Fibroblast of skin of left quadriceps (primary cell): ENCODE measurements at regions not wholly inside any gene's neighbourhood (a gene's known extent, or its start where the extent isn't known, plus 50 kb on each side); places are given as distances from the start of the nearest gene placed in this dataset.
A peak's percentile ranks its signal among the peaks of the same experiment; 100 is the strongest.
"Not testable (repeated sequence)": the region's sequence is repeated elsewhere in the genome, so short reads cannot be mapped to it uniquely, and the experiment has no call there.

ENCODE experiments used
- DNase-seq, 2 experiments: peaks; one replicate each; pipeline ENCODE4 v3.0.0-alpha.2; 2013; ENCODE audit warnings: low read depth in 2 of 2

DNA sequence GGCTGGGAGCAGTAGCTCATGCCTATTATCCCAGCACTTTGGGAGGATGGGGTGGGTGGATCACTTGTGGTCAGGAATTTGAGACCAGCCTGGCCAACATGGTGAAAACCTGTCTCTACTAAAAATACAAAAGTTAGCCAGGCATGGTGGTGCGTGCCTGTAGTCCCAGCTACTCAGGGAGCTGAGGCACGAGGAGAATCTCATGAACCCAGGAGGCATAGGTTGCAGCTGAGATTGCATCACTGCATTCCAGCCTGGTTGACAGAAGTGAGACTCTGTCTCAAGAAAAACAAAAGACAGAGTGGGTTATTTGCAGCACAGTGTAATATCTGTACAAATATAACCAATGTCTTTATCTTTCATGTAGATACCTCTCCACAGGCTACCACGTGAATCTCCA is 606.2 kb upstream of the CITED2 start:
- peak in 1 of 2 experiments; percentile 45 for DNase-seq

DNA sequence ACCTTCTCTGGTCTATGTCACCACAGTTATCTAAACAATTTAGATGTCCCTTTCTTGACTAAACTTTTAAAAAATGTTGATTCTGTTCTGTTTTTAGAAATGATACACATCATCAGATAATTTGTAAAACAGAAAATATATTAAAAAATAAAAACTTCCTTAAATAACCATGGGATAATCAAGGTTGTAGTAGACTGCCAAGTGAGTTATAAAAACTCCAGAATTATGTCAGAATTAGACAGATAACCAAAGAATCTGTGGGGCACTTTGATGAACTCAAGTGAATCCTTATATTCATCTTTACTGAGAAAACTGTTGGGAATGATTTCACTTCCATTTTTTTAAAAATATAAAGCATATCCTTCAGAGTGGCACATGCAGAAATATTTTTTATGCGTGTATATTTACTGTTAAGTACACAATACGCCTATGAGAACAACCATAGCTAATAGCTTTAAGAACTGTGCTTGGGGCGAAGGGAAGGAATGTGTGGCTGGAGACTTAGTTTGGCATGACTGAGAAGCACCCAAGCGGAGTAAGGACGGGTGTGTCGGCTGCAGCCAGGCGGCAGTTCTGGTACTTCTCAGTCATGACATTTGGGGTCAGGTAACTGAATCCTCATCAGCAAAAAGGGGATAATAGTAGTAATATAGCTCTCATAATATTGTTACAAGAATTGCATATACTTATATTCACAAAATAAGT is 604.7 kb upstream of the CITED2 start:
- no peak for DNase-seq

DNA sequence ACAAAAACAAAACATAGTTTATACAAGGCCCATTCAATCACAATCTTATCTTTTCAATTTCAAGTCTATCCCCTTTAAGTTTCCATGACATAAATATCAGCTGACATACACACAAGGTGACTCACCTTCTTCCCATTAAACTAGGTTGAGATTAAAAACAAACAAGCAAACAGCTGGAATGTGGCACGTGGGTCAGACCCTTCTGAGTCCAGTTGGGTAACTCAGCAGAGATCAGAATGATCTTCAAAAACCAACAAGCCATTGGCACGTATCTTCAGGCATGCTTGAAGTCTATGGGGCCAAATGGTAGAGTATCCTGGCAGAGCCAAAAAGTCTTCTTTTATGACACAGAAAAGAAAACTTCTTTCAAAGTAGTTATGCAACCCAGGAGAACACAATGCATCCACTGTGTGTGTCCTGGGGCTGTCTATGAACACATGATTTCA is 603.5 kb upstream of the CITED2 start:
- DNase-seq, result no peak

DNA sequence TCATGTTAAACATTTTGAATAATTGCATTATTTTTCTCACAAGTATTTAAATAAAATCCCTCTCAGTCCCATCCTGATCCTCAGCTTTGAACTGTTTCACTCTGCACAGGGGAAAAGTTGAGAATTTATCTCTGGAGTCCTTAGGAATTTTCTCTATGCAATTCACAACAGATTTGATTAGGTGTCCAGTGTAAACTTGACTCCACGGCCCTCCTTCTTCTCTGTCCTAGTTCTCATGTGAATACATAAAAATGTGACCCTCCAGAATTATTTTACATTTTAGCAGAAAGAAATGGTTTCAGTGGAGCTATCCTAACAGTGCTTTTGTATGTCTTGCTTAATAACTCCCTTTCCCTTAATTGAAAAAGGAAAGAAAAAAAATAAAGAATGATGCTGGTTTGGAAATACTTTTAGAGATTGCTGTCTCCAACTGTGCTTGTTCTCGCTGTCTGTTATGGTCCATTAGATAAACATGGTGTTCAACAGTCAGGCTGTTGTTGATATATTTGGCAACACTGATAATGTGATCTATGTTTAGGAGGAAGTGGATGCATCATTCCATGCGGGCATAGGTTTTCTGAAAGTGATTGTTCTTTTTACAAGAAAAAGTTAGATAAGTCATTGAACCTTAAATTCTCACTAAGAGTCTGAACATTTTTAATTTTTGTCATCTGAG is 599.4 kb upstream of the CITED2 start:
- DNase-seq, result peak; percentile 37 to 40

DNA sequence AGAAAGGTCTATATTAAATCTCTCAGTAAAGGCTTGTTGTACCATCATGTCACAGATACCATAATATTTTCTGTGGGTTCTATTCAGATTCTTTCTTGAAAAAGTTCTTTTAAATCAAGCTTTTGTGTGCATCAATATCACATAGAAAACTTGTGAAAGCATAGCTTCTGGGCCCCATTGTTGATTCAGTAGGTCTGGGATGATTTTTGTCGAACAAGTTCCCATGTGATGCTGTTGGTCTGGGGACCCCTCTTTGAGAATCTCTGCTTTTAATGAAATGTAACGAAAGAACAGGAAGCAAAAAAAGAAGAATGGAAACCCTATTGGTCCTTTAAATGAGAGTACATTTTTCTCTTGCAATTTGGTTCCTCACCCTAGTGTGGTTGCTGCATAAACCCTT is 597.7 kb upstream of the CITED2 start:
- no peak for DNase-seq

DNA sequence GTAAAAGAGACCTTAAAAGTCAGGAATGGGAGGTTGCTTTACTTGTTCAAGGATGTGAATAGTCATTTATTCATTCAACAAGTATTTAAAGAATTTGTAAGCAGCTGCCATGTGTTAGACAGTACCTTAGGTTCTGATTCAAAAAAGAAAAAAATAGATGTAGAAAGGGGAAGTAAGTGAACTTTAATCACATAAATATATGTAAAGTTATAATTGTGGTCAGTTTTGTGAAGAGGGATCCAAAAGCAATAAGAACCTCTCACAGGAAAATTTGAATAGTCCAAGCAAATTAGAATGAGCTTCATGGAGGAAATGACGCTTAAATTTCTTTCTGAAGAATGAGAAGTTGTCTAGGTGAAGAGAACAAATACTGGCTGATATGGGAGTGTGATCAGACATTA is 596.1 kb upstream of the CITED2 start:
- no peak for DNase-seq

DNA sequence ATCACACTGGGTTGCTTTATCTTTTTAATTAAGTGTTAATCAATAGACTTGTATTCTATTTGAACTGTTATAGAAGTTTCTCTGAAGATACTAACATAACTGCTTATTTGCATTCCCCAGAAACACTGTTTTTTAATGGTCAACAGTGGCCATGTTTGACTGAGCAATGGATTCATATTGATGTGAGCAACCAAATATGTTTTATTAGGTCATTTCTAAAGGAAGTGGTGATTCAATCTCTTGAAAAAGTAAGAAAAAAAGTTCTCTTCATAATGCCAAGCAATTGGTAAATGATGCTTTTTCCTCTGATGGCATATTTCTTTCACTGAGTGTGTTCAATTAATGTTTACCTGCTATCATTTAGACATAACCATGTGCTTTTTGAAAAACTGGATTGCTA is 593.0 kb upstream of the CITED2 start:
- no peak for DNase-seq

DNA sequence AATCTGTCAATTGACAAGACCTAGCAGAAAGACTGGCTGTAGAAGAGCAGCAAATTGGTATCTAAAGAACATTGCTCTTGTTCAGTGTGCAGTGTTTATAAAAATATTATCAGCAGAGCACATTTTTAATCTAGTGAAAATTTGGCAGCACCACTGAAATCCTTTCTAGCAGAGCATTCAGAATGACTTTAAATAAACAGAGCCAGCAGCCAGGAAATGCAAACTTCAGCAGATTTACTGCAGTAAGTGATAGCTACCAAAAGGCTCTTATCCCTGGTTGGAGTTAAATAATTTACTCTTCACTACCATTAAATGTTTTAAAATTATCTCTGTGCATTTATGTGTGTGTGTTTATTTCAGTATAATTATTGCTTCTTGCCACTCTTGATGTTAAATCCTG is 590.9 kb upstream of the CITED2 start:
- peak in 1 of 2 experiments; percentile 27 for DNase-seq

DNA sequence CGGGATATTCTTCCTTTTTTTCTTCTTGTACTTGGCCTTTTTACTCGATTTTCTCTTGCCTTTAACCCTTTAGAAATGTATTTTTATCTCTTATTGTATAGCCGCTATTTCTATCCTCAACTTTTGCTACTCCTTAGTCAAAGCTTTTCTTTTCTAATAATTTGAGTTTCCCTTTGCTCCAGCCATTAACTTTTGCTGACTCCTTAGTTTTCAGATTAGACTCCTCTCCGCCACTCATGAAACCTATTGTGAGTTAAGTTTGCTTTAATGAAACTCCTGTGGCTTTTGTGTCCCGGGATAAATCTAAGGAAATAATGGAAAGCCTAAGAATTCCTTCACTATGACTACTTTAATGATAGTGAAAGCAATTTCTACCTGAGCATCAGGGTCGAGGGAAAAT is 590.3 kb upstream of the CITED2 start:
- DNase-seq, result no peak

DNA sequence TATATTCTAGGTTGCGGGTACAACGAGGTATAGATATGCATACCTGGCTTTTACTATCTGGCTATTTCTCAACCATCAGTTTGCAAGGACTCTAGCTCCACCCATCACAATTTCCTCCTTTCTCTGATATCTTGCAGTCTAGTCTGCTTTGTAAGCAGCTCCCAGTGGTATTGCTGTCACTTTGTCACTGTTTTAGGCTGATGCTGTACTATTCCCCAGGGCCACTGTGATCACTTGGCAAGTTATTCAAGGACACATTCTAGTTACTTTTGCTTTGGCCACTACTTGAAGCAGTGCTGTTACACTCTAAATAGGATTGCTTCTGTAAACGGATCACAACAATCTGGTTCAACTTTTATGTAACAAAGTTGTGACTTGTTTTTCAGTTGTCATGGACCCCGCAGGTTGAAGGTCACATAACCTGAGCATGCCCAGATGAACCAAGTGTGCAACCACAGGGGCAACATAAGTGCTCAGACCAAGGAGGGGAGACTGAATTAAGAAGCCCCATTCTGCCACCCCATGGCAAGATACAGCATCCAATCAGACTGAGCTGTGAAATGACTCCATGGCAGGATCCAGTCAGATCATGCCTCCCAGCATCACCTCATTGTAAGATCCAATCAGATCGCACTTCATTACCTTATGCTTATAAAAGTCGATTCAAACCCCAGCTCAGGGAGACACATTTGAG is 588.4 kb upstream of the CITED2 start:
- no peak for DNase-seq

DNA sequence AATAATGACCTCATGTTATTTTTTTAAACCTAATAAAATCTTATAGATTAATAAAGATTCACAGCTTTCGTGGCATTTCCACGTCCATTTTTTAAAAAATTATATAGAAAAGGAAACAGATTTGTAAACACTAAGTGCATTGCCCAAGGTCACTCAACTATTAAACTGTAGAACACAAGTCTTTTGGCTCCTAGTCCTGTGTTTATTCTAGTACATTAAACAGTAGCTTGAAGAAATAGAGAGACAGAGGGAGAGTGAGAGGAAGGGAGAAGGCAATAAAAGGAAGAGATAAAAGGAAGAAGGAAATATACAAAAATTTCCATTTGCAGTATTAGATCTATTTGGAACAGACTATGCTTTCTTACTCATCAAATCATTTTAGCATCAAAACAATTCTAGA is 586.7 kb upstream of the CITED2 start:
- DNase-seq, result no peak

DNA sequence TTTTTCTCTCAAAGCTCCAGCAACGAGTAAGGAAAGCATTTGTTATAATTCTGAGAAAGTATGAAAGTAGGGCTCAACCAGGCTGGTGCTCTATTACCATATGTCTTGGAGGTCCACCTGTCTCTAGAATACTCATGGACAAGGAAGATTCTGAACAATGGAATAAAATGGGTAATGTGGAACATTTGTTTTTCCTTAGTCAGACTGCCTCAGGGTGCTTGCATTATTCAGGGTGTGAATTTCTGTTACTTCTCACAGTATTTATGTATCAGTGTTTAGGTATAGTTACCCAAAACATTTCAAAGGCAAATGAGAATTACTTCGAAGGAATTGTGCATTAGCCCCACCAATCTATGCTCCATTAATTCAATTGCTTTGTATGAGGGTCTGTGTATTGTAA is 586.2 kb upstream of the CITED2 start:
- DNase-seq, result no peak

DNA sequence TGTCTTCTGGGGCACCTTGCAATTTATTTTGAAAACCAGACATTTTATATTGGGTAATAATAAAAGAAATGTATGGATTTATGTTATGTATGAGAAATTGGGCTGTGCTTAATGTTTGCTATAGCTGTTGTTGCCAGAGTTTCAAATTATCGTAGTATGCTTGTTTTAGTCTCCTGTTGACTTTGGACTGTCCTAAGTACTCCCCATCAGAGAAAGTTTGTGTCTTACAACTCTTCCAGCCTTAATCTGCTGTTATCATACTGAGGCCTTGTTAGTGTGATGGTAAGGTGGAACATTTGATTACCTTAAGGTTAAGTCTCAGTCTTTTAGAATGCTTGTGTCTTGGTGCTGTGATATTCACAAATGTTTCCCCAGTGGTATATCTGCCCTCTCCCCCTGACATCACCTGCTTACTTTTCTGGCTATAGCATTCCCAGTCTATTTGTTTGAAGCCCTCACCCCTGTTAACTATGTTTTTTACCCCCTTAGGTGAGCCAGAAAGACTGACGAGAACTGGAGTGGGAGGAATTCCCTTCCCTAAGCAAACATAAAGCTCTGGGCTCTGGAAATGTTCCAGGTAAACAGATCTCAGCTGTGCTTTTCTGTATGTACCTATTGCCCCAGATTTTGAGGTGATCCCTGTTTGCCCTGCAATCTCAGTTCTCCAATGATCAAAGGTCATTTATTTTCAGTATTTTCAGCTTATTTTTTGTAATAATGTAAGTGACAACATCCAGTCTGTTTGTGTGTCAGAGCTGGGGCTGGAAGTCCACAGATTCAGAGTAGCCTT is 581.1 kb upstream of the CITED2 start:
- DNase-seq, result no peak

DNA sequence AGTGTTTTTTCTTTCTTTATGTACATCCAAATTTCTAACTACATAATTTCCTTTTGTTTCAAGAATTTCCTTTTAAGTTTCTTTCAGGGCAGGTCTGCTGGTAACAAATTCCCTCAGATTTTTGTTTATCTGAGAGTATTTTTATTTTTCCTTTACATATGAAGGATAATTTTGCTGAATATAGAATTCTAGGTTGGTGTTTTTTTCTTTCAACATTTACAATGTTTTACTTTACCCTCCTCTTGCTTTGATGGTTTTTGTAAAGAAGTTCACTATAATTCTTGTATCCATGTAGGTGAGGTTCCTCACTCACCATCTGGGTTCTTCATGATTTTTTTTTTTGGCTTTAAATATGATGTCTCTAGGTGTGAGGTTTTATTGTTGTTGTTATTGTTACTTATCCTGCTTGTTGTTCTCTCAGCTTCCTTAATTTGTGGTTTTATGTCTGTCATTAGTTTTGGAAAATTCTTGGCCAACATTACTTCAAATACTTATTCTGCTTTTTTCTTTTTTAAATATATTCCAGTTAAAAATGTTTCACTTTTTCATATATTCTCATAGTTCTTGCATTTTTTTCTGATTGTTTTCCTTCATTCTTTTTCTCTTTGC is 580.1 kb upstream of the CITED2 start:
- no peak for DNase-seq

DNA sequence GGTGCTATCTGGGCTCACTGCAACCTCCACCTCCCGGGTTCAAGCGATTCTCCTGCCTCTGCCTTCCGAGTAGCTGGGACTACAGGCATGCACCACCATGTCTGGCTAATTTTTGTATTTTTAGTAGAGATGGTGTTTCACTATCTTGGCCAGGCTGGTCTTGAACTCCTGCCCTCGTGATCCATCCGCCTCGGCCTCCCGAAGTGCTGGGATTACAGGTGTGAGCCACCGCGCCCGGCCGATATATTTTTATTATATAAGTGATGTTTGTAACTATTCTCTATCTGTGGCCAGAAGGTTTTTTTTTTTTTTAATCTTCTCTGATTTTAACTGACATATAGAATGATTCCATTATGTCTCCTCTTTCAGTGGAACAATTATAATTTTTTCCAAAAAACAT is 579.3 kb upstream of the CITED2 start:
- DNase-seq, result not testable (repeated sequence)

DNA sequence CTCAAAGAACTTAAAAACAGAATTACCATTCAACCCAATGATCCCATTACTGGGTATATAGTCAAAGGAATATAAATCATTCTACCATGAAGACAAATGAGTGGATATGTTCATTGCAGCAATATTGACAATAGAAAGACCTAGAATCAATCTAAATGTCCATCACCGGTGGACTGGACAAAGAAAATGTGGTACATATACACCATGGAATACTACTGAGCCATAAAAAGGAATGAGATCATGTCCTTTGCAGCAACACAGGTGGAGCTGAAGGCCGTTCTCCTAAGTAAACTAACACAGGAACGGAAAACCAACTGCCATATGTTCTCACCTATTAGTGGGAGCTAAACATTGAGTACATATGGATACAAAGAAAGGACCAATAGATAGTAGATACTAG is 576.7 kb upstream of the CITED2 start:
- no peak for DNase-seq

DNA sequence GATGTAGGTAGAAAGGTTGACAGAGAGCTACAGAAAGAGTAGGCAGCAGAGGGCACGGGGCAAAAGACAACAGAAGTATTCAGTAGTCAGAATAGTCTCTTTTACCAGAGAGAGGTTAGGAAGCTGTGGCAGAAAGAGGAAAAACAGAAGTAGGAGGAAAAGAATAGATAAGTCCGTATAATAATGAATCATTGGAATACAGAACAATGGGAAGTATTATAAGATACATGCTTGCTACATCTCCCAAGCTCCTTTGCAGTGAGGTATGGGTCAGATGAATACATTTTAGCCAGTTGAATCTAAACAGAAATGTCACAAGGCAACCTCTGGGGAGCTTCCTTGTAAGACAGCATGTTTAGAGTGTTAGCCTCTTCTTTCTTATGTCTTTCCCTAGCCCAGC is 570.5 kb upstream of the CITED2 start:
- DNase-seq, result no peak

DNA sequence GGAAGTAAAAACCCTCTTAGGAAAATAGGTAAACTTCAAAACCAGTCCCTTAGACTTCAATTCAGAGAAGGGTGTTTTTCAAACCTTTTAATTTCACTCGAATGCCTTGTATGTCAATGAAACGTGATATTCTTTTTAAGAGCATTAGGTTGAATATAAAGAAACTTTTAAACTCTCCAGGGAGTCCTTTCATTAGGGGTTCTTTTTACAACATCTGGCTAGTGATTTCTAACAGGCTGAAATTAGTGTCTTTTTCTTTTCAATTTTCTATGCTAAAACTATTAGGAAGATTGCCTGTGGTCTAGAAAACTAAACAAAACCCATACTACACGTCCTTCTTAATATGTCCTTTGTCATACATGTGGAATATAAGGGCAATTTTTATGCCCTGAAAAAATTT is 569.7 kb upstream of the CITED2 start:
- DNase-seq, result no peak

DNA sequence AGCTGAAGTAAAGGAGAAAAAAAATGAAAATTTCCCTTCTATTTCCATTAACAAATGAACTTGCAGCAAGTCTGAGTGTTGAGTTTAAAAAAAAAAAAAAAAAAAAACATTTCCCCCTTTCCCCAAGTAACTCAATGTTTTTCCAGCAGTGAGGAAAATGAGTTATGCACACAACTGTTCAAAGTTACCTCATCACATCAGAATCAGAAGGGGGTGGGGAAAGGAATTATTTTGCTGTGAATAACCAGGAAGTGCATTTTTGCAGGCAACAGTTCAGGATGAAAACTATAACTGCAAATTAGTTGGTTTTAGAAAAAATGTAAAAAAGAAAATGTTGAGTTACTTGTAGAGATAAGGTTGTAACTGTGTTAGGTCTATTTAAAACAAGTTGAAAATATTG is 568.9 kb upstream of the CITED2 start:
- peak; percentile 96 to 97 for DNase-seq

DNA sequence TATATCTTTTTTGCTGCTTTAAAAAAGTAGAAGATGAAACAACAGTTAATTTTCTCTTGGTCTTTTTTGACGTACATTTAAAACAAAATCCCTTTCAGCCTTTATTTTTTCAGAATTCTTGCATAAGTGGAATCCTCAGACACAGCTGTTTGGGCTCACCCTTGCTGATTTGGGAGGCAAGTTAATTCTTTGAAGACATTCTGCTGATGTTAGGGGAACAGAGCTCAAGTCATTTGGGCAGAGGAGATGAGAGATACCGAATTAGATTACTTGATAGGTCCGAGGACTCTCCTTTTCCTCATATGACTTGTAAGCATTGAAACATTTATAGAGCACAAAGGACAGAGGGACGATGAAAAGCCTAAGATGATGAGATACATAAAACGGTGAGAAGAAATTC is 567.9 kb upstream of the CITED2 start:
- no peak for DNase-seq

DNA sequence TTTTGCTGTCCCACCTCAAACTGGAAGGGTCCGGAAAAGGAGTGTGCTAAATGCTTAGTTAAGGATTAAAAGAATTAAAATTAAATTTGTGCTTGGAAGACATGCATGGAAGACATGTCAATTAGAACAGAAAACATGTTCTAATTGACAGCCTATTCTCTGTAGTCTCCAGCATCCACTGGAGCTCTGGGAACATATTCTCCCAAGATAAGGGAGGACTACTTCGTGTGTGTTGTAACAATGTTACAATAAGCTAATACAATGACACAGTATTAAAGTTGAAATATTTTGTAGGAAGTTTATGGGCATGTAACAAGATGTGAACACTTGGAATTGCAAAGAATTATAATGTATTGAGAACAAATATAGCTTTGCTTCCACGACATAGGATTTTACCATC is 567.4 kb upstream of the CITED2 start:
- no peak for DNase-seq
